Iris pigment epithelial cell (primary cell): ENCODE measurements at regions not wholly inside any gene's neighbourhood (a gene's known extent, or its start where the extent isn't known, plus 50 kb on each side); places are given as distances from the start of the nearest gene placed in this dataset.
A peak's percentile ranks its signal among the peaks of the same experiment; 100 is the strongest.

Source experiments
- DNase-seq: peaks from one replicate; pipeline ENCODE4 v3.0.0-alpha.2; 2011; ENCODE audit warnings: low read depth

- no peak for DNase-seq
Measured at GRCh38 chr6:91387290-91388059, 800.6 kb upstream of the MAP3K7 start.

GRCh38 chr6:91386204-91386603 is 799.3 kb upstream of the MAP3K7 start:
- DNase-seq: no peak

GRCh38 chr6:91383207-91383606 is 796.3 kb upstream of the MAP3K7 start:
- DNase-seq: no peak

GRCh38 chr6:91376686-91377085 is 789.8 kb upstream of the MAP3K7 start:
- DNase-seq: no peak

- DNase-seq: no peak
Measured at GRCh38 chr6:91366781-91367180, 779.9 kb upstream of the MAP3K7 start.

- no peak for DNase-seq
Measured at GRCh38 chr6:91358986-91359385, 772.1 kb upstream of the MAP3K7 start.

GRCh38 chr6:91352878-91353277 is 766.0 kb upstream of the MAP3K7 start:
- no peak for DNase-seq

GRCh38 chr6:91352321-91352720 is 765.4 kb upstream of the MAP3K7 start:
- DNase-seq: no peak

GRCh38 chr6:91350146-91350908 is 763.5 kb upstream of the MAP3K7 start:
- DNase-seq: no peak

- DNase-seq: no peak
Measured at GRCh38 chr6:91341473-91341872, 754.6 kb upstream of the MAP3K7 start.

- no peak for DNase-seq
Measured at GRCh38 chr6:91340896-91341395, 754.1 kb upstream of the MAP3K7 start.

GRCh38 chr6:91337967-91338366 is 751.1 kb upstream of the MAP3K7 start:
- DNase-seq: no peak

GRCh38 chr6:91330896-91331295 is 744.0 kb upstream of the MAP3K7 start:
- DNase-seq: no peak

GRCh38 chr6:91328241-91328640 is 741.4 kb upstream of the MAP3K7 start:
- no peak for DNase-seq

GRCh38 chr6:91324711-91325110 is 737.8 kb upstream of the MAP3K7 start:
- DNase-seq: no peak

GRCh38 chr6:91317984-91318383 is 731.1 kb upstream of the MAP3K7 start:
- no peak for DNase-seq

- DNase-seq: peak; percentile 5
Measured at GRCh38 chr6:91317247-91317835, 730.5 kb upstream of the MAP3K7 start.

GRCh38 chr6:91310178-91310577 is 723.3 kb upstream of the MAP3K7 start:
- DNase-seq: no peak

- no peak for DNase-seq
Measured at GRCh38 chr6:91305755-91306154, 718.9 kb upstream of the MAP3K7 start.

- peak; percentile 34 for DNase-seq
Measured at GRCh38 chr6:91304521-91304920, 717.6 kb upstream of the MAP3K7 start.

GRCh38 chr6:91303326-91303725 is 716.5 kb upstream of the MAP3K7 start:
- no peak for DNase-seq

GRCh38 chr6:91299544-91300491 is 712.9 kb upstream of the MAP3K7 start:
- peak; percentile 75 for DNase-seq
